GM12872 (cell line): ENCODE measurements at regions not wholly inside any gene's neighbourhood (a gene's known extent, or its start where the extent isn't known, plus 50 kb on each side); places are given as distances from the start of the nearest gene placed in this dataset.
A peak's percentile ranks its signal among the peaks of the same experiment; 100 is the strongest.

Experiments
- CTCF ChIP-seq: IDR thresholded peaks from 3 replicates; pipeline ENCODE4 v1.5.1; 2011; ENCODE audit warnings: low read depth, mild to moderate bottlenecking, low read length, moderate library complexity; ENCODE audit not compliant: insufficient read depth

- TF ChIP-seq CTCF = no peak
Observed at GRCh38 chrX:51404445-51404844, 71.8 kb downstream of the NUDT10 start.

GRCh38 chrX:51395810-51396728 lies 63.4 kb downstream of the NUDT10 start:
- TF ChIP-seq CTCF = 0 out of 3 replicates have a peak, but pooled peaks have one; percentile 7

- TF ChIP-seq CTCF = no peak
Observed at GRCh38 chrX:51395480-51395809, 62.8 kb downstream of the NUDT10 start.
